Panc1 (cell line): ENCODE measurements at regions not wholly inside any gene's neighbourhood (a gene's known extent, or its start where the extent isn't known, plus 50 kb on each side); places are given as distances from the start of the nearest gene placed in this dataset.

Experiments used
- ATAC-seq: fragments of 200-7000 bp; cut with Tn5 transposase; 2 replicates; pipeline ENCODE4 v1.9.1; 2020; ENCODE audit warnings: mild to moderate bottlenecking, moderate library complexity
- BruUV-seq: library from RNA; stranded (reverse); fragments of 400-500 nt; replicated peaks from 2 replicates; lab custom pipeline; 2021; lab: Mats Ljungman, UMichigan
- CTCF ChIA-PET: fragments of 300-600 bp; sonication (Branson Sonifier 250); formaldehyde crosslinking; loops from one replicate; lab custom pipeline; 2022; ENCODE audit warnings: antibody characterized with exemption; lab: Charles Lee
- POLR2A ChIA-PET: fragments of 300-600 bp; sonication (Branson Sonifier 250); formaldehyde crosslinking; loops from one replicate; lab custom pipeline; 2022; ENCODE audit warnings: antibody characterized with exemption; lab: Charles Lee
- DNase-seq: peaks from one replicate; pipeline ENCODE4 v3.0.0-alpha.2; 2010; ENCODE audit warnings: low read depth, low spot score
- H3K27ac ChIP-seq: 2 replicates; pipeline ENCODE4 v1.5.1; 2011; ENCODE audit warnings: mild to moderate bottlenecking, low read length, inconsistent platforms
- H3K27me3 ChIP-seq: fragments of 200-500 bp; sonication (Bioruptor generic); 2 replicates; pipeline ENCODE4 v1.6.0; 2014; ENCODE audit warnings: low read length, inconsistent platforms; ENCODE audit not compliant: control insufficient read depth, insufficient read depth
- H3K36me3 ChIP-seq: fragments of 200-500 bp; sonication (Bioruptor generic); 2 replicates; pipeline ENCODE4 v1.5.1; 2014; ENCODE audit warnings: inconsistent platforms, mild to moderate bottlenecking, low read length, moderate library complexity; ENCODE audit not compliant: control insufficient read depth, insufficient read depth
- H3K4me1 ChIP-seq: 2 replicates; pipeline ENCODE4 v1.5.1; 2011; ENCODE audit warnings: inconsistent platforms, mild to moderate bottlenecking, low read length, moderate library complexity; ENCODE audit not compliant: control insufficient read depth, insufficient read depth
- H3K4me3 ChIP-seq, 2 experiments: 2 replicates each; pipeline ENCODE4 v1.5.1; 2011 to 2012; ENCODE audit warnings: low read depth in 2 of 2, low read length in 2 of 2, mild to moderate bottlenecking in 2 of 2, inconsistent platforms in 1 of 2, moderate library complexity in 1 of 2
- H3K9me3 ChIP-seq: fragments of 200-500 bp; sonication (Bioruptor generic); 2 replicates; pipeline ENCODE4 v1.5.1; 2014; ENCODE audit warnings: low read depth, mild to moderate bottlenecking, inconsistent platforms, low read length, moderate library complexity; ENCODE audit not compliant: control insufficient read depth, insufficient read depth
- CTCF ChIP-seq: fragments of 450-650 bp; IDR thresholded peaks from 2 replicates; pipeline ENCODE4 v1.5.1; 2017; ENCODE audit warnings: mild to moderate bottlenecking
- POLR2AphosphoS5 ChIP-seq: IDR thresholded peaks from 2 replicates; pipeline ENCODE4 v1.6.1; 2012; ENCODE audit warnings: mild to moderate bottlenecking, low read depth, low read length, moderate library complexity
- REST ChIP-seq, 2 experiments: IDR thresholded peaks; 2 replicates each; pipeline ENCODE4 v1.6.1; 2011 to 2012; ENCODE audit warnings: low read depth in 2 of 2, control low read depth in 1 of 2, low read length in 1 of 2, mild to moderate bottlenecking in 1 of 2, moderate library complexity in 1 of 2; ENCODE audit not compliant: insufficient read depth in 1 of 2
- SIN3A ChIP-seq: IDR thresholded peaks from 2 replicates; pipeline ENCODE4 v1.6.1; 2012; ENCODE audit warnings: low read depth, mild to moderate bottlenecking, low read length, moderate library complexity, borderline replicate concordance; ENCODE audit not compliant: insufficient read depth
- TCF7L2 ChIP-seq: IDR thresholded peaks from 2 replicates; pipeline ENCODE4 v1.6.1; 2011; ENCODE audit warnings: mild to moderate bottlenecking, low read depth, low read length, inconsistent platforms
- in situ Hi-C: cut with HindIII; loops from 2 replicates; pipeline ENCODE4 v1.10.0; 2016; ENCODE audit warnings: low sequenced_read_pairs, low pct_unique_long_range_greater_than_20kb
- intact Hi-C: fragments of 100-400 bp; cut with micrococcal nuclease; formaldehyde crosslinking; loops from one replicate; pipeline ENCODE4 v1.10.0; 2022; ENCODE audit not compliant: unreplicated experiment

GRCh38 chr5:5816960-5817359 lies 394.5 kb downstream of the ICE1 start:
- CTCF ChIA-PET = no interaction called here
- Histone ChIP-seq H3K4me3 (no peak overlapping the region), H3K27me3 (no peaks in the 10 kb centered on the region), H3K27ac (no peak overlapping the region), H3K36me3 (no peaks in the 10 kb centered on the region), H3K9me3 (no peaks in the 10 kb centered on the region), H3K4me1 (no peaks in the 10 kb centered on the region)
- ATAC-seq (no peak), DNase-seq (no peak)
- TF ChIP-seq TCF7L2 (no peak), REST (IDR thresholded peaks at IDR 0.05; ENCODE audit: insufficient read depth in 1 of 2, low read depth in 2 of 2, low read length in 1 of 2) (no peak), CTCF (no peak), POLR2AphosphoS5 (no peak), SIN3A (no peak)
- intact Hi-C loops = no loop called here
- in situ Hi-C loops = no loop called here
- no TSS peak for BruUV-seq
- POLR2A ChIA-PET = no interaction called here

GRCh38 chr5:5813441-5813840 lies 391.0 kb downstream of the ICE1 start:
- in situ Hi-C loops = no loop called here

More at GRCh38 chr5:5813441-5813840, 391.0 kb downstream of the ICE1 start:
- DNase-seq = no peak
- no peak for ATAC-seq
- intact Hi-C loops = no loop called here
- H3K27ac ChIP-seq = no peak overlapping the region
- TF ChIP-seq CTCF = no peak
- TF ChIP-seq POLR2AphosphoS5 = no peak
- TF ChIP-seq SIN3A = no peak
- no peak for TF ChIP-seq TCF7L2
- no peak for TF ChIP-seq REST (IDR thresholded peaks at IDR 0.05; ENCODE audit: insufficient read depth in 1 of 2, low read depth in 2 of 2, low read length in 1 of 2)
- H3K4me1 ChIP-seq = no peaks in the 10 kb centered on the region
- H3K4me3 ChIP-seq = no peak overlapping the region
- CTCF ChIA-PET = no interaction called here
- no peaks in the 10 kb centered on the region for H3K27me3 ChIP-seq
- POLR2A ChIA-PET = no interaction called here
- no peaks in the 10 kb centered on the region for H3K36me3 ChIP-seq
- no peaks in the 10 kb centered on the region for H3K9me3 ChIP-seq
- no TSS peak for BruUV-seq
